ENCODE measurements at regions not wholly inside any gene's neighbourhood (a gene's known extent, or its start where the extent isn't known, plus 50 kb on each side); places are given as distances from the start of the nearest gene placed in this dataset.

DNA sequence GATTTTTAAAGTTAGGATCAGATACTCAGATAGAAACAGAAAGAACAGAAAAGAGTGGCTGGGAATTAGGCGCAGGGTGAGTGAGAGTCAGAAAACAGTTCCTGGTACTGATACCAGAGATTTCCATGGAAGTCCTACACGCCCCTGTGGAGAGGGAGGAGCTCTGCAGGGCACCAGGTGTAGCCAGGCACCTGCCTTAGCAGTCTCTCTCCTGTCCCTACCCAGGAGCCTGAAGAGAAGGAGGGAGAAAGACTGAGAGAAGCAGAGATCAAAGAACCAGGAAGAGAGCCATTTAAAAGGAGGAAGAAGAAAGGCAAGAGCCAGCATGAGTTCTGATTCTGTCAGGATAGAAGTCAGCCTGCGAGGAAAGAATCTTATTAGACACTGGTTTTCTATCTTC, 65.0 kb downstream of the CBLN1 start:
- H3K27me3 Mint-ChIP-seq: peaks cover 7% of the 10 kb centered on the region
- no peaks in the 10 kb centered on the region for H3K9me3 Mint-ChIP-seq (ENCODE audit: insufficient read depth)
- Histone ChIP-seq H3K9ac (ENCODE audit: low read length) (no peak overlapping the region), H4K20me1 (ENCODE audit: control insufficient read depth, insufficient read depth, low read length, poor library complexity, severe bottlenecking) (no peaks in the 10 kb centered on the region), H3K36me3 (replicated peaks in 1 of 2; ENCODE audit: control extremely low read depth in 1 of 2, control insufficient read depth in 1 of 2, extremely low read depth in 1 of 2, insufficient read depth in 2 of 2, low read length in 1 of 2) (no peaks in the 10 kb centered on the region), H3K9me3 (ENCODE audit: control extremely low read depth in 1 of 3, control insufficient read depth in 2 of 3, insufficient read depth in 1 of 3, low read length in 2 of 3) (no peaks in the 10 kb centered on the region), H3K27me3 (replicated peaks in 1 of 4; ENCODE audit: control extremely low read depth in 1 of 4, control insufficient read depth in 3 of 4, insufficient read depth in 4 of 4, low read length in 3 of 4) (no peaks in the 10 kb centered on the region), H3K27ac (ENCODE audit: low read length in 2 of 2) (no peak overlapping the region), H3K4me2 (replicated peaks; ENCODE audit: low read depth, low read length, poor library complexity, severe bottlenecking) (no peak overlapping the region), H3K4me1 (ENCODE audit: control insufficient read depth in 2 of 2, insufficient read depth in 2 of 2, low read length in 2 of 2) (no peaks in the 10 kb centered on the region), H3K4me3 (ENCODE audit: control extremely low read depth in 1 of 5, extremely low read depth in 1 of 5, insufficient read depth in 1 of 5, low read depth in 2 of 5, low read length in 4 of 5) (no peak overlapping the region), H3K79me2 (ENCODE audit: control insufficient read depth, insufficient read depth, low read length) (no peaks in the 10 kb centered on the region), H2AFZ (ENCODE audit: insufficient read depth, low read depth, low read length, poor library complexity, severe bottlenecking) (no peak overlapping the region)
- TF ChIP-seq EZH2 (IDR thresholded peaks at IDR 0.05; ENCODE audit: borderline replicate concordance, insufficient read depth, low read depth, low read length, poor library complexity, severe bottlenecking): no peak
- TF ChIP-seq, protein P1, sequence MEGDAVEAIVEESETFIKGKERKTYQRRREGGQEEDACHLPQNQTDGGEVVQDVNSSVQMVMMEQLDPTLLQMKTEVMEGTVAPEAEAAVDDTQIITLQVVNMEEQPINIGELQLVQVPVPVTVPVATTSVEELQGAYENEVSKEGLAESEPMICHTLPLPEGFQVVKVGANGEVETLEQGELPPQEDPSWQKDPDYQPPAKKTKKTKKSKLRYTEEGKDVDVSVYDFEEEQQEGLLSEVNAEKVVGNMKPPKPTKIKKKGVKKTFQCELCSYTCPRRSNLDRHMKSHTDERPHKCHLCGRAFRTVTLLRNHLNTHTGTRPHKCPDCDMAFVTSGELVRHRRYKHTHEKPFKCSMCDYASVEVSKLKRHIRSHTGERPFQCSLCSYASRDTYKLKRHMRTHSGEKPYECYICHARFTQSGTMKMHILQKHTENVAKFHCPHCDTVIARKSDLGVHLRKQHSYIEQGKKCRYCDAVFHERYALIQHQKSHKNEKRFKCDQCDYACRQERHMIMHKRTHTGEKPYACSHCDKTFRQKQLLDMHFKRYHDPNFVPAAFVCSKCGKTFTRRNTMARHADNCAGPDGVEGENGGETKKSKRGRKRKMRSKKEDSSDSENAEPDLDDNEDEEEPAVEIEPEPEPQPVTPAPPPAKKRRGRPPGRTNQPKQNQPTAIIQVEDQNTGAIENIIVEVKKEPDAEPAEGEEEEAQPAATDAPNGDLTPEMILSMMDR (IDR thresholded peaks at IDR 0.05): no peak
- intact Hi-C loops (cut with micrococcal nuclease): no loop called here
- DNase-seq: no peak
- ChIA-PET POLR2A (no interaction called here), CTCF (no interaction called here)
- no peak for ATAC-seq (ENCODE audit: low read depth)
- no peaks in the 10 kb centered on the region for H3K4me1 Mint-ChIP-seq
- WGBS (ENCODE audit: insufficient coverage): 64% methylated on average over 2 of the region's 3 CpGs
- no peak overlapping the region for H3K4me3 Mint-ChIP-seq
- no peak overlapping the region for H3K27ac Mint-ChIP-seq

DNA sequence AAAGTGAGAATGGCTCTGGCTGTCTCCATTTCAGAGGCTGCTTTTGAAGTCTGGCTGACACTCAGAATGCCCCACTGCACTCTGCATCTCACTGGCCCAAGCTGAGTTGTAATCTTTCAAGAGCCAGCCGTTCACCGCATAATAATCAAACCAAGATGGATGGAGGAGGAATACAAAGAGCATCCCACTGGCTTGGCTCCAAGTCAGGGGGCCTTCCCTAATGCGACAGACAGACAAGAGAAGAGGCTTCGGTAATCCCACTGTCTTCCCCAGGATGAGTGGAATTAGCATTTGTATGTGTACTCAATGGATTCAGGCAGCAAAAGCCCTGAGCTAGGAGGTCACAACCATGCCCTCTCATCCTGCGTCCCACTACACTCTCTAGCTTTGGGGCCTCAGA, 68.0 kb downstream of the CBLN1 start:
- H2AFZ ChIP-seq (ENCODE audit: insufficient read depth, low read depth, low read length, poor library complexity, severe bottlenecking): no peak overlapping the region
- no peak overlapping the region for H3K9ac ChIP-seq (ENCODE audit: low read length)
- H3K27ac ChIP-seq (ENCODE audit: low read length in 2 of 2): no peak overlapping the region
- no peak overlapping the region for H3K4me3 ChIP-seq (ENCODE audit: control extremely low read depth in 1 of 5, extremely low read depth in 1 of 5, insufficient read depth in 1 of 5, low read depth in 2 of 5, low read length in 4 of 5)
- DNase-seq (no peak), ATAC-seq (ENCODE audit: low read depth) (no peak)
- Mint-ChIP-seq H3K4me1 (no peaks in the 10 kb centered on the region), H3K4me3 (no peak overlapping the region), H3K27ac (no peak overlapping the region), H3K27me3 (peaks cover 7% of the 10 kb centered on the region), H3K9me3 (ENCODE audit: insufficient read depth) (no peaks in the 10 kb centered on the region)
- TF ChIP-seq EZH2 (IDR thresholded peaks at IDR 0.05; ENCODE audit: borderline replicate concordance, insufficient read depth, low read depth, low read length, poor library complexity, severe bottlenecking): no peak
- TF ChIP-seq, protein P1 (IDR thresholded peaks at IDR 0.05): no peak
- no peak overlapping the region for H3K4me2 ChIP-seq (replicated peaks; ENCODE audit: low read depth, low read length, poor library complexity, severe bottlenecking)
- 17% methylated on average over 1 of the region's 5 CpGs for WGBS (ENCODE audit: insufficient coverage)
- ChIA-PET POLR2A (no interaction called here), CTCF (no interaction called here)
- H4K20me1 ChIP-seq (ENCODE audit: control insufficient read depth, insufficient read depth, low read length, poor library complexity, severe bottlenecking): no peaks in the 10 kb centered on the region
- no peaks in the 10 kb centered on the region for H3K4me1 ChIP-seq (ENCODE audit: control insufficient read depth in 2 of 2, insufficient read depth in 2 of 2, low read length in 2 of 2)
- H3K9me3 ChIP-seq (ENCODE audit: control extremely low read depth in 1 of 3, control insufficient read depth in 2 of 3, insufficient read depth in 1 of 3, low read length in 2 of 3): no peaks in the 10 kb centered on the region
- intact Hi-C loops (cut with micrococcal nuclease): no loop called here
- H3K36me3 ChIP-seq (replicated peaks in 1 of 2; ENCODE audit: control extremely low read depth in 1 of 2, control insufficient read depth in 1 of 2, extremely low read depth in 1 of 2, insufficient read depth in 2 of 2, low read length in 1 of 2): no peaks in the 10 kb centered on the region
- no peaks in the 10 kb centered on the region for H3K79me2 ChIP-seq (ENCODE audit: control insufficient read depth, insufficient read depth, low read length)
- H3K27me3 ChIP-seq (replicated peaks in 1 of 4; ENCODE audit: control extremely low read depth in 1 of 4, control insufficient read depth in 3 of 4, insufficient read depth in 4 of 4, low read length in 3 of 4): no peaks in the 10 kb centered on the region

Data from B cell (primary cell).